Skin epidermis (tissue), 12 donors: ENCODE measurements at regions not wholly inside any gene's neighbourhood (a gene's known extent, or its start where the extent isn't known, plus 50 kb on each side); places are given as distances from the start of the nearest gene placed in this dataset.
"Not testable (repeated sequence)": the region's sequence is repeated elsewhere in the genome, so short reads cannot be mapped to it uniquely, and the experiment has no call there.

ENCODE experiments used
- H3K27ac ChIP-seq, 21 experiments: fragments of 200-600 bp; sonication (generic) in 11 of 21; one replicate each; pipeline ENCODE4 v1.5.0; 2020; ENCODE audit warnings: mild to moderate bottlenecking in 3 of 21, inconsistent platforms in 2 of 21, moderate library complexity in 2 of 21
- H3K4me3 ChIP-seq, 7 experiments: fragments of 200-600 bp; sonication (generic) in 2 of 7; one replicate each; pipeline ENCODE4 v1.5.0; 2020; ENCODE audit warnings: inconsistent platforms in 2 of 7, mild to moderate bottlenecking in 2 of 7, moderate library complexity in 1 of 7

- no peak overlapping the region for H3K27ac ChIP-seq
- no peak overlapping the region for H3K4me3 ChIP-seq
These were observed 504.2 kb upstream of the ID4 start for GRCh38 chr6:19332806-19333460.

- no peak overlapping the region for H3K27ac ChIP-seq
- no peak overlapping the region for H3K4me3 ChIP-seq
These were observed 503.2 kb upstream of the ID4 start for GRCh38 chr6:19333936-19334335.

DNA sequence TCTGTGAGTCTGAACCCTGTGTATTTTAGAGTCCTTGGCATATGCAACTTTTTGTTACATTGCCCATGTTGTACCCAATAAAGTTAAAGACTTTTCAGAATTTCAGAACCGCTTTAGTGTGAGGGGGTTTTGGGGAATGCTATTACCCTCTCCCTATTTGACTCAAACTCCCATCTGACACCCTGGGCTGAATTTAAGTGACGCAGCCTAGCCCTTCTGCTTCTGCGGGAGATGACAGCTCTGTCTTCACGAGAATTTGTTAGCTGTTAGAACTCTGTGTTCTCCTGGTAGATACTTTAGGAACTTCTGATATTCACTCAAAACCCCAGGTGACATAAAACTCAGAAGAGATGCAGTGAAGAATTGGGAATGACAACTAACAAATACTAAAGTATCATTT is 500.6 kb upstream of the ID4 start:
- no peak overlapping the region for H3K4me3 ChIP-seq
- H3K27ac ChIP-seq: no peak overlapping the region

- Histone ChIP-seq H3K4me3 (no peak overlapping the region), H3K27ac (no peak overlapping the region)
These were observed 500.1 kb upstream of the ID4 start for GRCh38 chr6:19337101-19337500.

DNA sequence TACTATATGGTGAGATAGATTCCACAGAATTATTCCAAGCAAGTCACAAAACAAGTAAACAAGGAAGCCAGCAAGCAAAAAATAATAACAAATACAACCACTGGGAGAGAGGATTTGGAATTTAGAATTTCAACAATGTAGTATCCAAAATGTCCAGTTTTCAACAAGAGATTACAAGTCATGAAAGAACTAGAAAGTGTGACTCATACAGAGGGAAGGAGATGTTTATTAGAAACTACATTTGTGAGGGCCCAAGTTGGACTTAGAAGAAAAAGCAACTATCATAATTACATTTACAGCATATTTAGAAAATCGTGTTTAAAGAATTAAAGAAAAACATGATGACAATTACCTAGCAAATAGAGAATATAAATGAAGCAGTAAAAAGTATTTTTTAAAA is 494.6 kb upstream of the ID4 start:
- H3K4me3 ChIP-seq: no peak overlapping the region

DNA sequence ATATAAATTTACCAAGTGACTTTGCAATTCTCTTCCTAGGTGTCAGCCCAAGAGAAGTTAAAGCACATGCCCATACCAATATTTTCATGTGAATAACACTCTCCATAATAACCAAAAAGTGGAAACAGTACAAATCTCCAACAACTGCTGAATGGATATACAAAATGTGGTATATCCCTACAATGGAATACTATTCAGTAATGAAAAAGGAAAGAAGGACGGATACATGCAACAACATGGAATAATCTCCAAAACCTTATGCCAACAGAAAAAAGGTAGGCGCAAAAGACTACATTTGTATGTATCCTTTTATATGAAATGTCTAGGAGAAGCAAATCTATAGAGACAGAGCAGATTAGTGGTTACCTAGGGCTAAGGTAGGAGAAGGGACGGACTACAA is 487.7 kb upstream of the ID4 start:
- H3K27ac ChIP-seq: no peak overlapping the region
- no peak overlapping the region for H3K4me3 ChIP-seq

More for the DNA sequence above, 494.6 kb upstream of the ID4 start:
- no peak overlapping the region for H3K27ac ChIP-seq

DNA sequence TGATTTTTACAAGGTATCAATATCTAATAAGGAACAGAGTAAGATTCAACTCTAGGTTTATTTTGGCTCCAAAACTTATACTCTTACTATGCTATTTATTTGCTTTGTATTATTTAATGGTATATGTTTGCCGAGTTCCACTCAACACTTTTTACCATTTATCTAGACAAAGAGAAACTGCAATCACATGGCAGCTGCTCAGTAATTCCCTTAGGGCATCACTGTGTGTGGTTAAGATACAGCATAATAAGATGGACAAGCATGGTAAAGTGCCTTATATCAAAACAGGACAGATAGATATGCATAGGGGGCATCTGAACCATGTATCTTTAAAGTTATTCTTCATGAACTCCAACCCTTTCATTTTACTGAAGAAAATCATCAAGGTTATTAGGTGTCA is 483.0 kb upstream of the ID4 start:
- no peak overlapping the region for H3K4me3 ChIP-seq
- no peak overlapping the region for H3K27ac ChIP-seq

DNA sequence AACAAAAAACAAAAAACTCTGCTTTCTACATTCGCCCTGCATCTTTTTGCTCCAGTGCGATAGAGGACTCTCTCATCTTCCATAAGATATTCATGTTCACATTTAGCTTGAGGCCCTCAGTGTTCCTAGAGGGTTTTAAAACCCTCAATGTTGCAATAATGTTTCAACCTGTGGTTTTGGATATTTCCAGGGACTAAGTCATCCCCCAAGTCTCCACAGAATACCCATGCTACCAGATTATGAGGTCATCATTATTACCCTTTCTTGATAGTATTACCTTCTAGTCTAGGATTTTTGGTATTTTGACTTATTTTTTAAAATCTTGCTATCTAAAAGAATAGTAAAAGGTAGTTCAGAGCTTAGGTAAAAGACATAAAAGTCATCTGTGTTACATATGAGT is 480.5 kb upstream of the ID4 start:
- H3K4me3 ChIP-seq: no peak overlapping the region
- no peak overlapping the region for H3K27ac ChIP-seq

GRCh38 chr6:19362396-19362795 is 474.8 kb upstream of the ID4 start:
- Histone ChIP-seq H3K4me3 (no peak overlapping the region), H3K27ac (no peak overlapping the region)

- Histone ChIP-seq H3K27ac (no peak overlapping the region), H3K4me3 (no peak overlapping the region)
These were observed 468.7 kb upstream of the ID4 start for GRCh38 chr6:19368511-19368910.

- Histone ChIP-seq H3K4me3 (no peak overlapping the region), H3K27ac (no peak overlapping the region)
These were observed 467.4 kb upstream of the ID4 start for GRCh38 chr6:19369785-19370184.

DNA sequence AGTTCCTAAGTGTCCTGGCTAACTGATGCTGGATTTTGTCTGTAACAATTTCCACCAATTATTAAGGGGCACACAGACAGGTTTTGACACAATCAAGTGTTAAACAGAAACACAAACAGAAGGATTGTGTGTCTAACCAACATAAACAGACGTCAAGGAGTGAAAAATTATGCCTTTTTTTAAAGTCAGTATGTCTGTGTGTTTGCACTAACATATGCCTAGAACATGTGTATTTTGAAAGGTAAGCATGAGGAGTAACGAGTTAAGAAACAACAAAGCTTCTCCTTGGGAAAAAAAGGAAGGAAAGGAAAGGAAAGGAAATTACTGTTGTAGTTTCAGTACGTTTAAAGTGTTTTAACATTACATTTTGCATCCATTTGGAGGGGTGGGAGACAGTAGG is 466.3 kb upstream of the ID4 start:
- no peak overlapping the region for H3K4me3 ChIP-seq
- no peak overlapping the region for H3K27ac ChIP-seq

GRCh38 chr6:19375613-19376012 is 461.6 kb upstream of the ID4 start:
- no peak overlapping the region for H3K27ac ChIP-seq
- no peak overlapping the region for H3K4me3 ChIP-seq

DNA sequence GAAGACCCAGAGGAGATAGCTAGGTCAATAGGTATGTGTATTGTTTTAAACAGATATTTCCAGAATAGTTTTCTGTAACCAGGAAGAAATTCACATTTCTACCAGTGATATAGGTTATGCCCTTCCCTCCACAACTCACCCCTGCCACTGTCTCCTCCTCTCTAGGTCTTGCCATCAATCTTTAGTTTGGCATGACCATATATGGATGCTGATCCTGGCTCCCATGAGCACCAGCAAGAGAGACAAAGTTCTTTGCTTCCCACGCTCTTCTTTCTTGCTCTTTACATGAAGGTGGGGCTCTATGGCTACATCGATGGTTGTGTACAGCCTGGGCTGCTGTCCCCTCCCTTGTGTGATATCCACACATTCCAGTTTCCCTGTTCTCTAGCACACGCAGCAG is 459.4 kb upstream of the ID4 start:
- H3K27ac ChIP-seq: no peak overlapping the region
- no peak overlapping the region for H3K4me3 ChIP-seq

DNA sequence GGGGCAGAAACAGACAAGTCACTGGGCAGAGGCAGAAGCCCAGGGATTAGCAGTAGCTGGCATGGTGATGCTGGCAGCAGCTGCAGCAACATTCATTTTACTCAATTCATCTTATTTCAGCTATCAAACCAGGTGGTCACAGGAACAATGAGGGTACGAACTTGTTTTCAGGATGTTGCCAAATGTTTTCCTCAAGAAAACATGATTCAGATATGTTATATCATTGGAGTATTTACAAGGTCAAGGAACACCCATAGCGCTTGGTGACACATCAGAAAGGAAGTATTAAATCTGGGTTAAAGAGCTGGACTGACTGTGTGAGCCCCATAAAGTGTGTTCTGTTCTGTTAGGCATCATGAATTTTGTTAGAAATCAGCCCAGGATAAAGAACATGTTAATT is 456.9 kb upstream of the ID4 start:
- no peak overlapping the region for H3K27ac ChIP-seq

GRCh38 chr6:19382676-19383075 is 454.5 kb upstream of the ID4 start:
- Histone ChIP-seq H3K4me3 (no peak overlapping the region), H3K27ac (no peak overlapping the region)

More for the DNA sequence above, 456.9 kb upstream of the ID4 start:
- H3K4me3 ChIP-seq: no peak overlapping the region

GRCh38 chr6:19391926-19392325 is 445.2 kb upstream of the ID4 start:
- Histone ChIP-seq H3K27ac (no peak overlapping the region), H3K4me3 (no peak overlapping the region)

DNA sequence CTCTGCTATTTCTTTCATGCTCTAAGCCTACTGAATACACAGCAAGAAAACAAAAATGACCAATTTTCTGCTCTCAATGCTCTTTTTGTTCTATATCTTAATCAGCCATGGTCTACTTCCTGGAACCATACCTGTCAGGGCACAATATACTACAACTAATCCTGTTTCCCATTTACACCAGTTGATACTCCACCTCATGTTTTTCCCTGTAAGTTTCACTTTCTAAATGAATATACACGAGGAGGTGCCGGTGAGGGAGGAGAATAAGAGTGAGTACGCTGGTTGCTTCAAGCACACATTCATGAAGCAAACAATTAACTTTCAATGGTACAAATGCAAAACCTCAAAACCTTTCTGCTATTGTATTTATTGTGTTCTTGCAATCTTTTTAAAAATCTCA is 443.1 kb upstream of the ID4 start:
- Histone ChIP-seq H3K4me3 (no peak overlapping the region), H3K27ac (no peak overlapping the region)

DNA sequence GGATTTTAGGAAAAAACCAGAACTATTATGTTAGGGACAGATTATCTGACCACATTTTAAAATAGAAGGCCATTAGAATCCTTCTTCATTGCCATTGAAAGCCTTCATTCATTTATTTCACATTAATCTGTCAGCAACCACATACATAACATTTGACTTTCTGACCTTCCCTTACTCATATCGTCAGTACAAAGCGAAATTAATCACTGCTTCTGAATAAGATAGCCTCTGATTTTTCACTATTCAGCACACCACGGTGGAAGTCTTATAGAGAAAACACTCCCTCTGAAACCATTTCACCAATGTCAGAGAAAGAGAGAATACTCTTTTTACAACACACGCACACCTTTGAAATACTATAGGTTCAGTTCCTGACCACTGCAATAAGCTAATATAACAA is 442.5 kb upstream of the ID4 start:
- H3K4me3 ChIP-seq: no peak overlapping the region
- H3K27ac ChIP-seq: no peak overlapping the region

GRCh38 chr6:19395316-19395715 is 441.9 kb upstream of the ID4 start:
- Histone ChIP-seq H3K4me3 (no peak overlapping the region), H3K27ac (no peak overlapping the region)

DNA sequence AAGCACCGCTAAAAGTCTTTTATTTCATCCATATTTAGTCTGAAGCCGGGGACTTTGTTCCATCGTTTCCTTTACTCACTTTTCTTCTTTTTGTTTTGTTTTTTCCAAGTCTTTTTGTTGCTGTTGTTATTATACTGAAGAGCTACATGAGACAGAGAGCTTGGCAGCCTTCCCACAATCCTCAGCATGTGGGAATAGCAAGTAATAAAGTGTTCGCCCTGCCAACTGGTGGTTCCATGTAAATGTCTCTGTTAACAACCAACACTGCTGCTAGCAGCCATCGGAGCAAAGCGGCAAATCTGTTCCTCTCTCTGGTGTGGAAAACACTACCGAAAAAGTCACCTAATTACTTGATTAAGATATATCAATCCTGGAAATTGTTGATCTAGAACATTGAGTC is 437.8 kb upstream of the ID4 start:
- Histone ChIP-seq H3K4me3 (no peak overlapping the region), H3K27ac (no peak overlapping the region)

DNA sequence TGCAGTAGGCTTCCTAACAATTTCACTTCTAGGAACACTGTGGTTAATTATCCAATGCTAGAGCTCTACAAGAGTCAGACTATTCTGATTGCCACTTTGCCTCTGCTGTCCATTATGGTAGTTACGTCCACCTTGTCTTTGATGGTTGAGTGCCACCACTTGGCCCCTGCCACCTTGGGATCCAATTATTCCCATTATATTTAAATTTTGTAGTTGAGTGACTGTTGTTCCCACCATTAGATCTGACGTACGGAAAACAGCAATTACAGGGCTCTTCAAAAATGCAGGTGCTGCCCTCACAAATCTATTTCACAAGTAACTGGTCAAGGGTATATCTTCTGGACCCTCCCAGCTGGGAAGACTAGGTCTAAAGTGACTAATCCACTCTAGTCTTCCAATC is 432.3 kb upstream of the ID4 start:
- H3K4me3 ChIP-seq, H3K27ac ChIP-seq: not testable (repeated sequence)

DNA sequence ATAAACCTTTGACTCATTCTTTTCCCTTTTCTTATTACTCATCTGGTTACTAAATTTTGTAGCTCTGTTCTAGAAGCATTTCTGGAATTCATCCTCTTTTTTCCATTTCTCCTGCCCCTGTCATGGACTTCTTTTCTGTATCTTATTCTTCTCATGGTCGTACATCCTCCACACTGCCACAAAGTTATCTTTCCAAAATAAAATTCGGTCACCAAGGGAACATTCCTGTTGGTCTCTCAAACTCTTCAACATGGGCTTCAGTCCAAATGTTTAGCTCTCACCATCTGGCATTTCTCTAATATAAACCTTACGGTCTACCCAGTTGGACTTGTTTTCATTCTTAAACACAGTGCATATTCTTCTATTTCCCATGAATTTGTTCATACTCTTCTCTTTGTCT is 428.8 kb upstream of the ID4 start:
- Histone ChIP-seq H3K4me3 (no peak overlapping the region), H3K27ac (no peak overlapping the region)
